HS-5 (cell line): ENCODE measurements at regions not wholly inside any gene's neighbourhood (a gene's known extent, or its start where the extent isn't known, plus 50 kb on each side); places are given as distances from the start of the nearest gene placed in this dataset.
"Not testable (repeated sequence)": the region's sequence is repeated elsewhere in the genome, so short reads cannot be mapped to it uniquely, and the experiment has no call there.

ENCODE experiments used
- DNase-seq: peaks from one replicate; pipeline ENCODE4 v3.0.0-alpha.2; 2012; ENCODE audit warnings: low read depth

DNA sequence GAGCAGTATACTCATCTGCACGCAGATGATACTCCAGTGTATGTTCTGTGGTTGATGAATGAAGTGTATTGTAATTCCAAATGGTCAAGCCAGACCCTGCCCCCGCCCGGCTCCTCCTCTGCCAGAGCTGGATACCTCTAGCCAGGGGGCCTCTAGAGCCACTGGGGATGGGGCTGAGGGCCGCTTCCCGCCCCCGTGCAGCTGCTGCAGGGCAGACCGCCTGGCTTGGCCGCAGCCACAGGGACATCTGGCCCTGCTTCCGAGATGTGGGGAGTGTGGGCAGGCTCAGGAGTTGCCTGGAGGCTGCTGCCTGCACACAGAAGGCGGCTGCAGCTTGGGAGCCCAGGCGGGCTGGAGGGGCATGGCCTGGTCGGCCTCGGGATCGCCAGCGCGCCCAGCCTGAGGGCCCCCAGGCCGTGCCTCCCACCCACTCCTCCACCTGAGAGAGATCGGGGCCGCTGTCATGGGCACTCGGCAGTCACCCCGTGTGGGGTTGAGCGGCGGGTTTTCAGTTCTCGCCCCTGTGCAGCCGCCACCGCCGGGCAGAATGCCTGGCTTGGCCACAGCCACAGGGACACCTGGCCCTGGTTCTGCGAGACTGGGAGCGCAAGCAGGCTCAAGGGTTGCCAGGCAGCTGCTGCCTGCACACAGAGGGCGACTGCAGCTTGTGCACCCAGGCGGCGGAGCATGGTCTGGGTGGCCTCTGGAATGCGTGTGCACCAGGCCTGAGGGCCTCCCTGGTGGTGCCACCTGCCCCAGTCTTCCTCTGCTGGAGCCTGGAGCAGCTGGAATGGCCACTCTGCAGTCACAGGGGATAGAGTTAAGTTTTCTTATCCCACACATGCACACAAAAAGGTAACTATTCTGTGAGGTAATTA, 1643.7 kb downstream of the SPATA31A7 start:
- not testable (repeated sequence) for DNase-seq

DNA sequence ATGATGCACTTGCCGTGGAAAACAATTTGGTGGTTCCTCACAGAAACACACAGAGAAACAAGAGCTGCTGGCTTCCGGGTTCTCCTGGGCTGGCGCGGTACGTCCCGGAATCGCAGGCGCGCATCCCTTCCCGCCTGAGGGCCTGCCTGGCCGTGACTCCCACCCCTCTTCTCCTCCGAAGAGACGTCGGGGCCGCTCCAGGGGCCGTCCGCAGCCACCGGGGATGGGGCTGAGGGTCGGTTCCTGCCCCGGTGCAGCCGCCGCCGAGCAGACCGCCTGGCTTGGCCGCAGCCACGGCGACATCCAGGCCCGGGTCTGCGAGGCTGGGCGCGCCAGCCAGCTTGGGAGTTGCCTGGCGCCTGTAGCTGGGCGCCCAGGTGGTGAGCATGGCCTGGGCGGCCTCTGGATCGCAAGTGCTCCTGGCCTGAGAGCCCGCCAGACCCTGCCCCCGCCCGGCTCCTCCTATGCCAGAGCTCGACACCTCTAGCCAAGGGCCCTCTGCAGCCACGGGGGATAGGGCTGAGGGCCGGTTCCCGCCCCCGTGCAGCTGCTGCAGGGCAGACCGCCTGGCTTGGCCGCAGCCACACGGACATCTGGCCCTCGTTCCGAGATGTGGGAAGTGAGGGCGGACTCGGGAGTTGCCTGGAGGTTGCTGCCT, 1647.5 kb downstream of the SPATA31A7 start:
- not testable (repeated sequence) for DNase-seq

DNA sequence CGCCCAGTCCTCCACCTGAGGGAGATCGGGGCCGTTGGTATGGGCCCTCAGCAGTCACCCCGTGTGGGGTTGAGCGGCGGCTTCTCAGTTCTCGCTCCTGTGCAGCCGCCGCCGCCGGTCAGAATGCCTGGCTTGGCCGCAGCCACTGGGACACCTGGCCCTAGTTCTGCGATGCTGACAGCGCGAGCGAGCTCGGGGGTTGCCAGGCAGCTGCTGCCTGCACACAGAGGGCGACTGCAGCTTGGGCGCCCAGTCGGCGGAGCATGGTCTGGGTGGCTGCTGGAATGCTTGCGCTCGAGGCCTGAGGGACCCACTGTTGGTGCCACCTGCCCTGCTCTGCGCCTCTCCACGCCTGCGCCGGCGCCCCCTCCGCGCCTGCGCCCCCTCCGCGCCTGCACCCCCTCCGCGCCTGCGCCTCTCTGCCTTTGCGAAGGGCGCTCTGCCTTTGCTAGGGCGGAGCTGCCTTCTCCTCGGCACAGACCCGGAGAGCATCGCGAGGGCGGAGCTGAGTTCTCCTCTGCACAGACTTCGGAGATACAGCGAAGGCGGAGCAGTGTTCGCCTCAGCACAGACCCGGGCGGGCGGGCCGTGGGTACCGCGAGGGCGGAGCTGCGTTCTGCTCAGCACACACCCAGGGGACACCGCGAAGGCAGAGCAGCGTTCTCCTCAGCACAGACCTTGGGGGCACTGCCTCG, 1648.3 kb downstream of the SPATA31A7 start:
- peak; percentile 60 for DNase-seq

DNA sequence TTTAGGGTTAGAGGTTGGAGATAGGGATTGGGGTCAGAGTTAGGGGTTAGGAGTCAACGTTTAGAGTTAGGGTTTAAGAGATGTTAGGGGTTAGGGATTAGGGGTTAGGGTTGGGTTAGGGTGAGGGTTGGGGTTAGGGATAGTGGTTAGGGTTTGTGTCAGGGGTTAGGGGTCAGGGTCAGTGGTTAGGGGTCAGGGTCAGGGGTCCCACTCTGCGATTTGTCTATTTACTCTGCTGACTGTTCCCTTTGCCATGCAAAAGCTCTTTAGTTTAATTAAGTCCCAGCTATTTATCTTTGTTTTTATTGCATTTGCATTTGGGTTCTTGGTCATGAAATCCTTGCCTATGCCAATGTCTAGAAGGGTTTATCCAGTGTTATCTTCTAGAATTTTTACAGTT, 1649.3 kb downstream of the SPATA31A7 start:
- DNase-seq = not testable (repeated sequence)

DNA sequence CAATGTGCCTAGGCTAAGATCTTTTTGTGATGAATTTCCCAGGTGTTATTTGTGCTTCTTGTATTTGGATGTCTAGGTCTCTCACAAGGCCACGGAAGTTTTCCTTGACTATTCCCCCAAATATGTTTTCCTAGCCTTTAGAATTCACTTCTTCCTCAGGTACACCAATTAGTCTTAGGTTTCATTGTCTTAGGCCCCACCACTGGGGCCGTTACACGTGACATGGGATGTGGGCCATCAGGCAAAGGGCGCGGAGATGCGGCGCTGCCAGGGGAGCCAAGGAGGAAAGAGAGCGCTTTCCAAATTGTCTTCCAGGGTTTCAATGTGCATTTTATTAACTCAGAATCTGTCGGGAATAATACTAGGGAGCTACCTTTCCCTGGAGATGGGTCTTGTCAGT, 1653.3 kb downstream of the SPATA31A7 start:
- DNase-seq = not testable (repeated sequence)

DNA sequence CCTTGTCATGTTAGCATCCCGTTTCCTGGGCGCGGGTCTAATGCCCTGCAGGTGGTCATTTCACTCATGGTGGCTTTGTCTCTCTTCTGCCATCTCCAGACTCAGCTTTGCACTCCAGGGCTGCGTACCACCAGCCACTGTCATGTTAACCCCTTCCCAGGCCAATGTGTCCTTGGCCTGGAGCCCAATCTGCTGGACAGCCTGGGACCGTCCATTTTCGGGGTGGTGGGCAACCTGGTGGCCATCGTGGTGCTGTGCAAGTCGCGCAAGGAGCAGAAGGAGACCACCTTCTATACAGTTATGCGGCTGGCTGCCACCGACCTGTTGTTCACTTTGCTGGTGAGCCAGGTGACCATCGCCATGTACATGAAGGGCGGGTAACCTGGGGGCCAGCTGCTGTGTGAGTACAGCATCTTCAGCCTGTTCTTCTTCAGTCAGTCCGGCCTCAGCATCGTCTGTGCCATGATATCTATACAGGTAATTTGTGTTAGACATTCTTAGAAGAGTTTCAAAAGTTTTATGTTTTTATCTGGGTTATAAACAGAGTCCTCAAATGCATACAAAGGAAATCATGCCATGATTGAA, 1654.0 kb downstream of the SPATA31A7 start:
- not testable (repeated sequence) for DNase-seq

DNA sequence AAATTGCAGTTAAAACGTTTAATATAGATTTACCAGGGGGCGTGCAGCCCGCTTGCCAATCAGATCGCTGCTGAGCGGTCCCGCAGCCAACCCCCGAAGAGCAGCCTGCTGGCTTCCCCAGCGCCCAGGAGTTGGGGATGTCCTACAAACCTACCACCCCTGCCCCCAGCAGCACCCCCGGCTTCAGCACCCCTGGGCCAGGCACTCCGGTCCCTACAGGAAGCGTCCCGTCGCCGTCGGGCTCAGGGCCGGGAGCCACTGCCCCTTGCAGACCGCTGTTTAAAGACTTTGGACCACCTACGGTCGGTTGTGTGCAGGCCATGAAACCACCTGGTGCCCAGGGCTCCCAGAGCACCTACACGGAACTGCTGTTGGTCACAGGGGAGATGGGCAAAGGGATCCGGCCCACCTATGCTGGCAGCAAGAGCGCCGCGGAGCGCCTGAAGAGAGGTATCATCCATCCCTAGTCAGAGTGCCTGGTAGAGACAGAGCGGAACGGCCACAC, 1654.9 kb downstream of the SPATA31A7 start:
- not testable (repeated sequence) for DNase-seq

DNA sequence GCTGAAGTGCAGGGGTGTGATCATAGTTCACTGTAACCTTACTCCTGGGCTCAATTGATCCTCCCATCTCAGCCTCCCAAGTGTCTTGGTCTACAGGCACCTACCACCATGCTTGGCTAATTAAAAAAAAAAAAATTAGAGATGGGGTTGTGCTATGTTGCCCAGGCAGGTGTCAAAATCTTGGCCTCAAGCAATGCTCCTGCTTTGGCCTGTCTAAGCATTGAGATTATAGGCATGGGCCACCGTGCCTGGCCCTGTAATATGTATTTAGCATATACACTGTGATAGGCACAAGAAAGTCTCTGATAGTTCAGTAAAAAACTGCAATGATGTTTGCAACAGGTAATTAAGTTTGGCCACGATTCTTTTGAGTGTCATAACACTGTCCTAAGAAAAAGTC, 1658.4 kb downstream of the SPATA31A7 start:
- not testable (repeated sequence) for DNase-seq

DNA sequence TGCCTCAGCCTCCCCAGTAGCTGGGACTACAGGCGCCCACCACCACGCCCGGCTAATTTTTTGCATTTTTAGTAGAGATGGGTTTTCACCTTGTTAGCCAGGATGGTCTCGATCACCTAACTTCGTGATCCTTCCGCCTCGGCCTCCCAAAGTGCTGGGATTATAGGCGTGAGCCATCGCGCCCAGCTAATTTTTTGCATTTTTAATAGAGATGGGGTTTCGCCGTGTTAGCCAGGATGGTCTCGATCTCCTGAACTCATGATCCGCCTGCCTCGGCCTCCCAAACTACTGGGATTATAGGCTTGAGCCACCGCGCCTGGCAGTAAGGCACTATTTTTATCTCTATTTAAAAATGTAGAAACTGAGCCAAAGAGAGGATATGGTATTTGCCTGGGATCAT, 1660.2 kb downstream of the SPATA31A7 start:
- not testable (repeated sequence) for DNase-seq

DNA sequence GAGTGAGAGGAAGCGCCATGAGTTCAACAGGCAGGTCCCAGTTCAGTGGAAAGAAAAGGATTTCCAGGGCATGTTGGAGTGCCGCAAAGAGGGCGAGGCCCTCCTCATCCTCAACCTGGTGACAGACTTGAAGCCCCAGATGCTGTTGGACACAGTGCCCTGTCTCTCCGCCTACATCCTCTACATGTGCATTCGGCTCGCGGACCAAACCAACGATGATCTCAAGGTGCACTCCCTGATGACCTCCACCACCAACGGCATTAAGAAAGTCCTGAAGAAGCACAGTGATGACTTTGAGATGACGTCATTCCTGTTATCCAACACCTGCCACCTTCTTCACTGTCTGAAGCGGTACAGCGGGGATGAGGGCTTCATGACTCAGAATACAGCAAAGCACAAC, 1667.4 kb downstream of the SPATA31A7 start:
- not testable (repeated sequence) for DNase-seq

DNA sequence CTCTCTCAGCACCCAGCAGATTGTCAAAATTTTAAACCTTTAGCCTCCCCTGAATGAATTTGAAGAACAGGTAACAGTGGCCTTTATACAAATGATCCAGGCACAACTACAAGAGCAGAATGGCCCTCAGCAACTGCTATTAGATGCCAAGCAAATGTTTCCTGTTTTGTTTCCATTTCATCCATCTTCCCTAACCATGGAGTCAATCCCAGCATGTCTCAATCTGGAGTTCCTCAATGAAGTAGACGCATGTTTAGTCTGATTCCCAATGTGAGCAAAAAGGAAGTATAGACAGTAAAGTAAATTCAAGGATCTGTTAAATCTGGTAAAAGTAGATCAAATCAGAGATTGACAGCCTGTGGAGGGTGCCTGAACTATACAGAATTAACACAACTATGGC, 1668.4 kb downstream of the SPATA31A7 start:
- DNase-seq = not testable (repeated sequence)

DNA sequence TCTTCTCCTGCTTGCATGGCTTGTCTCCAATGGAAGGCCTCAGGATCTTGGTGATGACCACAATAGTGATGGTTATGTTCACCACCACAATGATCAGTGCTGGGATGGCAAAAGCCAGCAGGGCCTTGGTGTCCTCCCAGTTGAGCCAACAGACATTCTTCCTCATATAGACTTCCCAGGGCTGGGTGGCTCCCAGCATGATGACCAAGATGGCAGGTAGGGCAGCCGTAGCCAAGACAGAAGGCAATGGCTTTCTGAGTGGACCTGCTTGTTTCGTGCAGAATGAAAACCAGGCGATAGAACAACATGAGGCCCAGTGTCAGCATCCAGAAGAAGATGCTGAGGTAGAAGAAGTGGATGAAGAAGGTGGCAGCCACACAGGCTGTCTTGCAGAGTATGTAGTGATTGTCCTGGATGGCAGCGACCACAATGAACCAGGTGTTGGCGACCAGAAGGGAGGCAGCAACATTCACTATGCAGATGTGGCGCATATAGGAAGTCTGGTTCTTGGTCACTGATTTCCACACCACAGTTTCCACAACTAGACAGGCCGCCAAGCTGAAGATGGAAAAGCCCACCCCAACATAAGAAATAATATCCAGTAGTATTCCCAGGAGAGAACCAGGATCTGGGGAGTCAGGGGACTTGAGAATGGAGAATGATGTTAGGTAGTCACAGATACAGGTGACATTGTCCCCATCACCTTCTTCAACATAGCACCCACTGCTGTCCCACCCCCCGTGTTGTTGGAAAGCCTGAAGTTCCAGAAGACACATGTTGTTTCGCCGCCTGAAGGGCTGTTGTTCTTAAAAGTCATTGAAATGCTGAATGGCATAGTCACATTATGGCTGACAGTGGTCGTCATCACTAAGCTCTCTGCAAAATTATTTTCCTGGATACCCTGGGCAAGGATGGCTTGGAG, 1671.4 kb downstream of the SPATA31A7 start:
- not testable (repeated sequence) for DNase-seq

DNA sequence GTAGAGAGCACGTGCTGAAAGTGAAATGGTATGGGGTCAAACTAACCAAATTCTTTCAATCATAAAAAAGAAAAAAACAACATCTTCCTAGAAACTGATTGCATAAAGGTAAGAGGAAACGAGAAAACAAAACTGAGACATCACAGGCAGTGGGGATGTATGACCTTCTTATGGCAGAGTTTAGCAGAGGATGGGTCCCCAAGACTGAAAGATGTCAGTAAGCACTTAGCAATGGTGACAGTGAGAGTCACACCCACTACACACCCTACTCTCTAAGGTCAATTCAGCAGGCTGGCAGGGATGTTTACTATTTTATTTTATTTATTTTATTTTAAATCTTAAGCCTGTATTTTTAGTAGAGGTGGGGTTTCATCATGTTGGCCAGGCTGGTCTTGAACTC, 1672.3 kb downstream of the SPATA31A7 start:
- DNase-seq = not testable (repeated sequence)

DNA sequence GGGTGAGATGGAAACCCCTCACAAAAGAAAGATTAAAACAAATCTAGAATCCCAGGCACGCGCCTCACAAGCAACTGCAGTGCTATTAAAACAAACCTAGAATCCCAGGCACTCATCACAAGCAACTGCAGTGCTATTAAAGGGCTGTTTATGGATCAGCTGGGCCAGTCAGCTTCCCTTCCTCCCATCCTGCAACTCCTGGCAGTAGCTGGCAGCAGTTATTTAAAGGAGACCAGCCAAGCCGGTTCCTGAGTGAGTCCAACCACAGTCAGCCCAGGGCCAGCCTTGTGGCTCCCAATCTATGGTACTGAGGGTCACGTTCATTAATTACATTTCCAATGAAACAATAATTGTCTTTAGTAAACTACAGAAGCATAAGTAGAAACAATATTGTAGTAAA, 1673.5 kb downstream of the SPATA31A7 start:
- not testable (repeated sequence) for DNase-seq

DNA sequence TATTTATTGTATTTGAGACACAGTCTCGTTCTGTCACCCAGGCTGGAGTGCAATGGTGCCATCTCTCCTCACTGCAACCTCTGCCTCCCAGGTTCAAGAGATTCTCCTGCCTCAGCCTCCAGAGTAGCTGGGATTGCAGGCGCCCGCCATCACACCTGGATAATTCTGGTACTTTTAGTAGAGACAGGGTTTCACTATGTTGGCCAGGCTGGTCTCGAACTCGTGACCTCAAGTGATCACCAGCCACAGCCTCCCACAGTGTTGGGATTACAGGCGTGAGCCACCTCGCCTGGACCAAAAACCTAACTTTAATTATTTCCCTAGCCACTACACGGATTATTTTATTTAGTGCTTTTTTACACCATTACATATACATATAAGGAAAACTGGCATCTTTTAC, 1674.0 kb downstream of the SPATA31A7 start:
- DNase-seq = not testable (repeated sequence)

DNA sequence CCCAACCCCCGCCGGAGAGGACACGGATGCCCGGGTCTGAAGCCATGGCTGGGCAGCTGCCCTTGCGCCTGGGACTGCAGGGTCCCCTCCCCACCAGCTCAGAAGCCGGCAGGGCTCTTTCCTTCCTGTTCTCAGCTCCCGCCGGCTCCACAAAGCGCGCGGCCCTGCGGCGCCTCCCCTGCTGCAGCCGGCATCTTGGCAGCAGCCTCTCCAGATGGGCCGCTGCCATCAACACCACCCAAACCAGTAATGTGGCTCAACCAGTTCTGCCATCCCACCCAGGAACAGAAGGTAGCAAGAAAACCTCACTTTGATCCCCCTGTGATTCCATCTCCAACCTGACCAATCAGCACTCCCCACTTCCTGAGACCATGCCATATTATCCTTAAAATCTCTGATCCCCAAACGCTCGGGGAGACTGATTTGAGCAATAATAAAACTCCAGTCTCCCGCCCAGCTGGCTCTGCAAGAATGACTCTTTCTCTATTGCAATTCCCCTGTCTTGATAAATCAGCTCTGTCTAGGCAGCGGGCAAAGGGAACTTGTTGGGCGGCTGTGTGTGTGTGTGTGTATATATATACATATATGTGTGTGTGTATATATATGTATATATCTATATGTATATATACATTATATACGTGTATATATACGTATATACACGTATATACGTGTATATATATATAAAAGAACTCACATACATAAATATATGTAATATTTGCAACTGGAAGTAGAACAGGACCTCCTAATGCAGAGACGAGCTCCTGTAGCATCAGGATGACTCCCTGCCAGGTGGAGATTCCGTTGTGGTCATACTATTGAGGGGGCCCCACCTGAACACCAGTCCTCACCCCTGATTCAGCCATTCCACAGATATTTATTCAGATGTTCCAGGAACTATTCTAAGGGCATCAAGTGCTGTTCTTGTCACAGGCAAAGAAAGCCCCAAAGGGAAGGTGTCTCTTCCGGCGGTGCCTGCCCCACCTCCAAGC, 1674.9 kb downstream of the SPATA31A7 start:
- DNase-seq = not testable (repeated sequence)

DNA sequence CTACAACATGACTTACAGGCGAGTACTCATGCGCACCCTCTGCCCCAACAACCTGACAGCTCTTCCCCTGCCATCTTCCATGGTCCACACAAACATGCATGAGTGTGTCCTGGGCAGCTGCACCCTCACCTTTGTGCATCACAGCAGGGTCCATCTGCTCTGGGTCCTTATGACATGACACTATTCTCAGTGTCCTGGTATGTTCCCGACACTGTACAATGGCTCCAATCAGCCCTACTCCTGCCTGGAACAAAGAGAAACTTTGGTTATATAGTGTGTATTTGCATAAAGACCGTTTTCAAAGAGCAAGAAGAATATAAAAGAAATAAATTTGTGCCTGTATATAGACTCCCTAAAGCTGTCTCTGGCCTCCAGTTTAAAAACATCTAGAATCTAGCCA, 1679.2 kb downstream of the SPATA31A7 start:
- DNase-seq = not testable (repeated sequence)

DNA sequence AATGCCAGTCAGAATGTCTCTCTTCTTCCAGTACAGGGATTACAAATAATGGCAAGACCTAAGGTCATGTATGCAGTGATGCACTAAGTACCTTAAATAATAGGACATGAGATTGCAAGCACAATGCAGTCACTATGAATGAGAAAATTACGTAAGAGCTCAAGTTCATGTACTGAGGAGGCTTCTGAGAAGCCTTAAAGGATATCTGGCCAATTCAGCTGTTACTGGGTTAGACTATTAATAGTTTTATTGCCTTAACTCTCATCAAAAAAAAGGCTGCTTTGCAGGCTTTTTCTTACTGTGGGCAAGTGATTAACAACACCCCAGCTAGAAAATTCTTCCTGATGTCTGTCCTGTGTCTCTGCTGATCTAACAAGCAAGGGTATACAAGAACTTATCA, 1681.9 kb downstream of the SPATA31A7 start:
- not testable (repeated sequence) for DNase-seq

DNA sequence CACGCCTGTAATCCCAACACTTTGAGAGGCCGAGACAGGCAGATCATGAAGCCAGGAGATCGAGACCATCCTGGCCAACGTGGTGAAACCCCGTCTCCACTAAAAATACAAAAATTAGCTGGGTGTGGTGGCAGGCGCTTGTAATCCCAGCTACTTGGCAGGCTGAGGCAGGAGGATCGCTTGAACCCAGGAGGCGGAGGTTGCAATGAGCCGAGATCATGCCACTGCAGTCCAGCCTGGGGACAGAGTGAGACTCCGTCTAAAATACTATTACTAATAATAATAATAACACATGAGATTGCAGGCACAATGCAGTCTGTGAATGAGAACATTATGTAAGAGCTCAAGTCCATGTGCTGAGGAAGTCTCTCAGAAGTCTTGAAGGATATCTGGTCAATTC, 1684.4 kb downstream of the SPATA31A7 start:
- DNase-seq = not testable (repeated sequence)
